Spleen (tissue), 11 donors: ENCODE measurements at regions not wholly inside any gene's neighbourhood (a gene's known extent, or its start where the extent isn't known, plus 50 kb on each side); places are given as distances from the start of the nearest gene placed in this dataset.

Experiments
- DNase-seq: peaks from one replicate; pipeline ENCODE4 v3.0.0-alpha.2; 2020
- H3K27ac ChIP-seq, 8 donors: fragments of 200-600 bp; sonication (generic) in 7 of 8; 1 replicate in 4 of 8; 2 replicates in 4 of 8; pipeline versions ENCODE4 v1.5.0 to v1.8.0; 2016 to 2021; ENCODE audit warnings: inconsistent platforms in 4 of 8, mild to moderate bottlenecking in 4 of 8, moderate library complexity in 1 of 8
- H3K27me3 ChIP-seq, 7 donors: fragments of 200-600 bp; sonication (generic) in 6 of 7; replicated peaks in 1 of 7; 1 replicate in 4 of 7; 2 replicates in 3 of 7; pipeline versions ENCODE4 v1.5.0 to v1.8.0; 2016 to 2021; ENCODE audit warnings: inconsistent platforms in 3 of 7, mild to moderate bottlenecking in 1 of 7
- H3K36me3 ChIP-seq, 6 donors: fragments of 200-600 bp; sonication (generic) in 5 of 6; 1 replicate in 4 of 6; 2 replicates in 2 of 6; pipeline versions ENCODE4 v1.5.0 to v1.8.0; 2016 to 2021; ENCODE audit warnings: inconsistent platforms in 2 of 6
- H3K4me1 ChIP-seq, 6 donors: fragments of 200-600 bp; sonication (generic) in 5 of 6; 1 replicate in 3 of 6; 2 replicates in 3 of 6; pipeline versions ENCODE4 v1.5.0 to v1.8.0; 2016 to 2021; ENCODE audit warnings: inconsistent platforms in 3 of 6
- H3K4me3 ChIP-seq, 8 donors: fragments of 200-600 bp; sonication (generic) in 7 of 8; 1 replicate in 4 of 8; 2 replicates in 4 of 8; pipeline versions ENCODE4 v1.5.0 to v1.8.0; 2016 to 2021; ENCODE audit warnings: inconsistent platforms in 4 of 8, mild to moderate bottlenecking in 4 of 8, moderate library complexity in 2 of 8
- H3K9me3 ChIP-seq, 8 donors: fragments of 200-600 bp; sonication (generic) in 7 of 8; 1 replicate in 4 of 8; 2 replicates in 4 of 8; pipeline versions ENCODE4 v1.5.0 to v1.8.0; 2016 to 2021; ENCODE audit warnings: inconsistent platforms in 4 of 8
- CTCF ChIP-seq, 11 experiments: fragments of 200-600 bp in 7 of 11; fragments of 450-650 bp in 4 of 11; sonication (generic) in 4 of 11; IDR thresholded peaks in 8 of 11; conservative IDR thresholded peaks in 3 of 11; 1 replicate in 7 of 11; 2 replicates in 4 of 11; pipeline versions ENCODE4 v1.4.0 to v1.8.0; 2016 to 2021; ENCODE audit warnings: antibody characterized with exemption in 11 of 11, inconsistent platforms in 4 of 11, mild to moderate bottlenecking in 1 of 11
- POLR2A ChIP-seq, 3 donors: fragments of 450-650 bp; IDR thresholded peaks; one replicate each; pipeline ENCODE4 v1.5.1; 2017; ENCODE audit warnings: antibody characterized with exemption in 3 of 3, mild to moderate bottlenecking in 1 of 3
- POLR2AphosphoS5 ChIP-seq, 3 donors: sonication (generic); formaldehyde crosslinking; IDR thresholded peaks; one replicate each; pipeline ENCODE4 v1.5.1; 2017; ENCODE audit warnings: antibody characterized with exemption in 3 of 3
- WGBS, 5 donors: extraction: QIAGEN DNeasy Blood & Tissue Kit in 3 of 5; methylation state at CpG; one replicate each; pipeline versions ENCODE4 v1.1.5 to v1.1.7; 2013 to 2018; 5-methylcytosine and 5-hydroxymethylcytosine counted together
- intact Hi-C: fragments of 100-400 bp; cut with DNase I; formaldehyde crosslinking; loops from one replicate; pipeline ENCODE4 v1.15.0; 2023; ENCODE audit warnings: low total_unique reads
- donor health status: healthy with polysubstance abuse.
- donor health status: DM: no; HTN: no; CAD: no; lungs with moderate emphysema.
- donor health status: DM: no; HTN: no; CAD: no.
- donor health status: Bipolar disorder and iron deficiency.
- donor health status: healthy.
- donor health status: DM: no; HTN: no; CAD: no.
- donor health status: DM: yes; HTN: yes; CAD: no.

- 54 to 74% (median 56%) methylated on average over 2 of the region's 2 CpGs for WGBS, 5 donors
- Histone ChIP-seq H3K9me3 (no peaks in the 10 kb centered on the region), H3K27me3 (peaks cover 0 to 8% (median 0%) of the 10 kb centered on the region in 7 donors), H3K36me3 (no peaks in the 10 kb centered on the region), H3K4me3 (no peak overlapping the region), H3K4me1 (no peaks in the 10 kb centered on the region), H3K27ac (no peak overlapping the region)
- TF ChIP-seq CTCF (IDR thresholded peaks at IDR 0.05 in 8 of 11, conservative IDR thresholded peaks at IDR 0.05 in 3 of 11) (no peak), POLR2AphosphoS5 (IDR thresholded peaks at IDR 0.05) (no peak), POLR2A (IDR thresholded peaks at IDR 0.05) (no peak)
- DNase-seq: no peak
- intact Hi-C loops: no loop called here
Observed at GRCh38 chr12:97132270-97132669, 225.2 kb downstream of the NEDD1 start.

GRCh38 chr12:97134495-97134894 is 227.4 kb downstream of the NEDD1 start:
- 67 to 84% (median 81%) methylated on average over 1 of the region's 1 CpG for WGBS, 5 donors
- no peaks in the 10 kb centered on the region for H3K9me3 ChIP-seq

GRCh38 chr12:97140355-97140754 is 233.3 kb downstream of the NEDD1 start:
- TF ChIP-seq CTCF (IDR thresholded peaks at IDR 0.05 in 8 of 11, conservative IDR thresholded peaks at IDR 0.05 in 3 of 11) (no peak), POLR2A (IDR thresholded peaks at IDR 0.05) (no peak), POLR2AphosphoS5 (IDR thresholded peaks at IDR 0.05) (no peak)
- WGBS, 5 donors: 28 to 52% (median 29%) methylated on average over 4 of the region's 4 CpGs
- Histone ChIP-seq H3K9me3 (no peaks in the 10 kb centered on the region), H3K27me3 (peaks cover 0 to 12% (median 0%) of the 10 kb centered on the region in 7 donors), H3K36me3 (no peaks in the 10 kb centered on the region), H3K27ac (no peak overlapping the region), H3K4me1 (no peaks in the 10 kb centered on the region), H3K4me3 (no peak overlapping the region)
- intact Hi-C loops: no loop called here
- DNase-seq: no peak

More at GRCh38 chr12:97134495-97134894, 227.4 kb downstream of the NEDD1 start:
- intact Hi-C loops: no loop called here
- H3K27me3 ChIP-seq: peaks cover 0 to 8% (median 0%) of the 10 kb centered on the region in 7 donors
- H3K36me3 ChIP-seq: no peaks in the 10 kb centered on the region
- DNase-seq: no peak
- no peak overlapping the region for H3K4me3 ChIP-seq
- no peak for TF ChIP-seq POLR2AphosphoS5 (IDR thresholded peaks at IDR 0.05)
- no peak for TF ChIP-seq POLR2A (IDR thresholded peaks at IDR 0.05)
- TF ChIP-seq CTCF (IDR thresholded peaks at IDR 0.05 in 8 of 11, conservative IDR thresholded peaks at IDR 0.05 in 3 of 11): no peak
- H3K27ac ChIP-seq: no peak overlapping the region
- no peaks in the 10 kb centered on the region for H3K4me1 ChIP-seq

DNA sequence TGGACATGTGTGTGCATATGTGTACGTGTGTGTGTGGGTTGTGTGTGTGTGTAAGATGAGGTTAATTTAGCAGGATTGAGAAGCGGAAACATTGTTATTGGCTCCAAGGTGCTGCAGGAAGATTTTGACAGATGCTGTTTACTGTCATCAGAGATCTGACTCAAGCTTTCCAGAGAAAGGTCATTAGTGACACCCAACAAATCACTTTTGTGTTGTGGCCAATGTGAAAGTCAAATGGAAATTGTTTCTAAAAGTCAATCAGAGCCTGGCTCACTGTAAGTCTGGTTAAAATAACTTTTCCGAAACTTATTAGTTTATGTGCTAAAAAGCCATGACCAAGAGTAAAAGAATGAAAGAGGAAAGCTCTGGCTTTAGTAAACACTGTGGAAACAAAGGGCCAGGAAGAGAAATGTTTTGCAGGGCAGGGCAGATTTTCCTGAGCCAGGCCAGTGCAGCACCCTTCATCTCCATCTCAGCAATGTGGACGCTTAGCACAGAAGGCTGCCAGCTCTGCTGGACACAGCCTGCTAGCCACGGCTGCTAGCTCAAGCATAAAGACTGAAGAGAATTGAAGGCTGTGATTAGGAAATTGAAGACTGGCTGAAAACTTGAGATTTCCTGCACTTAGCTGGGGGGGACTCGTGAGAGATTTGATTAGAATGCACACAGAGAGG is 235.8 kb downstream of the NEDD1 start:
- 61 to 83% (median 75%) methylated on average over 6 of the region's 6 CpGs for WGBS, 5 donors

More for the DNA sequence above, 235.8 kb downstream of the NEDD1 start:
- Histone ChIP-seq H3K4me3 (no peak overlapping the region), H3K27ac (no peak overlapping the region), H3K27me3 (peaks cover 0 to 12% (median 0%) of the 10 kb centered on the region in 7 donors), H3K9me3 (no peaks in the 10 kb centered on the region), H3K36me3 (no peaks in the 10 kb centered on the region), H3K4me1 (no peaks in the 10 kb centered on the region)
- no peak for DNase-seq
- intact Hi-C loops: no loop called here
- TF ChIP-seq CTCF (IDR thresholded peaks at IDR 0.05 in 8 of 11, conservative IDR thresholded peaks at IDR 0.05 in 3 of 11) (no peak), POLR2A (IDR thresholded peaks at IDR 0.05) (no peak), POLR2AphosphoS5 (IDR thresholded peaks at IDR 0.05) (no peak)
